Astrocyte (in vitro differentiated cells and primary cell): ENCODE measurements at regions not wholly inside any gene's neighbourhood (a gene's known extent, or its start where the extent isn't known, plus 50 kb on each side); places are given as distances from the start of the nearest gene placed in this dataset.

ENCODE experiments used
- DNase-seq: peaks from one replicate; pipeline ENCODE4 v3.0.0-alpha.2; 2010; ENCODE audit warnings: low read depth
- FAIRE-seq: peaks from 2 replicates; lab custom pipeline; 2011; peaks lifted over from hg19 to GRCh38; lab: Jason Lieb, UNC
- H2AFZ ChIP-seq: 2 replicates; pipeline ENCODE4 v1.6.0; 2012; ENCODE audit warnings: low read depth, low read length, inconsistent platforms
- H3K27ac ChIP-seq: 2 replicates; pipeline ENCODE4 v1.5.1; 2011; ENCODE audit warnings: low read depth, low read length, inconsistent platforms
- H3K27me3 ChIP-seq: 2 replicates; pipeline ENCODE4 v1.6.0; 2011; ENCODE audit warnings: low read length, inconsistent platforms; ENCODE audit not compliant: insufficient read depth
- H3K36me3 ChIP-seq: 2 replicates; pipeline ENCODE4 v1.5.1; 2011; ENCODE audit warnings: low read length, inconsistent platforms; ENCODE audit not compliant: insufficient read depth
- H3K4me1 ChIP-seq: 2 replicates; pipeline ENCODE4 v1.5.1; 2011; ENCODE audit warnings: low read length, inconsistent platforms; ENCODE audit not compliant: insufficient read depth
- H3K4me2 ChIP-seq: 2 replicates; pipeline ENCODE4 v1.6.0; 2012; ENCODE audit warnings: low read length, inconsistent platforms
- H3K4me3 ChIP-seq: 2 replicates; pipeline ENCODE4 v1.5.1; 2011; ENCODE audit warnings: low read depth, mild to moderate bottlenecking, low read length, inconsistent platforms; ENCODE audit not compliant: insufficient read depth
- H3K79me2 ChIP-seq: 2 replicates; pipeline ENCODE4 v1.6.0; 2012; ENCODE audit warnings: mild to moderate bottlenecking, low read length, inconsistent platforms; ENCODE audit not compliant: insufficient read depth
- H3K9ac ChIP-seq: 2 replicates; pipeline ENCODE4 v1.6.0; 2012; ENCODE audit warnings: mild to moderate bottlenecking, low read length, inconsistent platforms
- H3K9me3 ChIP-seq: 2 replicates; pipeline ENCODE4 v1.5.1; 2012; ENCODE audit warnings: low read depth, mild to moderate bottlenecking, low read length, inconsistent platforms; ENCODE audit not compliant: insufficient read depth
- H4K20me1 ChIP-seq: 2 replicates; pipeline ENCODE4 v1.6.0; 2012; ENCODE audit warnings: low read length, inconsistent platforms; ENCODE audit not compliant: insufficient read depth
- H3K27ac Mint-ChIP-seq: one replicate; pipeline ENCODE4 v1.8.0; 2021; ENCODE audit warnings: mild to moderate bottlenecking, mixed read lengths; ENCODE audit not compliant: unreplicated experiment
- H3K27me3 Mint-ChIP-seq: one replicate; pipeline ENCODE4 v1.8.0; 2021; ENCODE audit warnings: low read depth, mixed read lengths; ENCODE audit not compliant: unreplicated experiment
- H3K36me3 Mint-ChIP-seq: one replicate; pipeline ENCODE4 v1.8.0; 2021; ENCODE audit warnings: low read depth, mixed read lengths; ENCODE audit not compliant: unreplicated experiment
- H3K4me1 Mint-ChIP-seq: one replicate; pipeline ENCODE4 v1.8.0; 2021; ENCODE audit warnings: low read depth, mixed read lengths; ENCODE audit not compliant: unreplicated experiment
- H3K4me3 Mint-ChIP-seq: one replicate; pipeline ENCODE4 v1.8.0; 2021; ENCODE audit warnings: mild to moderate bottlenecking, moderate library complexity, mixed read lengths; ENCODE audit not compliant: unreplicated experiment
- H3K9me3 Mint-ChIP-seq: one replicate; pipeline ENCODE4 v1.8.0; 2021; ENCODE audit warnings: mild to moderate bottlenecking, mixed read lengths; ENCODE audit not compliant: unreplicated experiment
- EZH2 ChIP-seq: IDR thresholded peaks from 2 replicates; pipeline ENCODE4 v1.6.1; 2012; ENCODE audit warnings: mild to moderate bottlenecking, low read length, inconsistent platforms; ENCODE audit not compliant: insufficient read depth
- TF ChIP-seq, protein P1 (sequence below): IDR thresholded peaks from 2 replicates; pipeline ENCODE4 v1.5.1; 2011; ENCODE audit warnings: low read depth, mild to moderate bottlenecking, inconsistent platforms, low read length, moderate library complexity; ENCODE audit not compliant: insufficient read depth

DNA sequence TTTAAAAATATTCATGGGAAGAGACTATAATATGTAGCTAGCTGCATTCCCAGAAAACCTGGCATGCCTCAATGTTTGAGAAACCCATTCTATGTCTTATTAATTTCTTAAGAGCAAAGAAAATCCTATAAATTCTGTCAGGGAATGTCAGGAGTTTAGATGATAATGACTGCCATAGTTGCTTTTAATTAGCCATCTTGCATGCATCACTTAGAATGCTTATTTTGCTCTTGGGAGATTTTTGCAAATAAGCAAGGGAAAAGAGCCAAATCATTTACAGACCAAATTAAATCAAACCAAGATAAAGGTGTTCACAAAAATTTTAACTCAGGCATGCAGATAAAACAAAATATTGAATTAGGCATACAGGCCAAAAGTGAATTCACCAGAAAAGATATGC lies 152.8 kb downstream of the FASLG start:
- Histone ChIP-seq H2AFZ (no peak overlapping the region), H3K9me3 (peaks cover 4% of the 10 kb centered on the region), H3K27ac (no peak overlapping the region), H3K9ac (no peak overlapping the region), H3K4me3 (no peak overlapping the region), H3K27me3 (no peaks in the 10 kb centered on the region), H3K4me2 (no peak overlapping the region), H3K4me1 (no peaks in the 10 kb centered on the region), H3K79me2 (no peaks in the 10 kb centered on the region), H3K36me3 (no peaks in the 10 kb centered on the region), H4K20me1 (no peaks in the 10 kb centered on the region)
- Mint-ChIP-seq H3K36me3 (no peaks in the 10 kb centered on the region), H3K4me1 (no peaks in the 10 kb centered on the region), H3K9me3 (peaks cover 12% of the 10 kb centered on the region), H3K4me3 (no peak overlapping the region), H3K27me3 (peaks cover 1% of the 10 kb centered on the region), H3K27ac (no peak overlapping the region)
- DNase-seq (no peak), FAIRE-seq (no peak)
- TF ChIP-seq EZH2: no peak
- TF ChIP-seq, protein P1, sequence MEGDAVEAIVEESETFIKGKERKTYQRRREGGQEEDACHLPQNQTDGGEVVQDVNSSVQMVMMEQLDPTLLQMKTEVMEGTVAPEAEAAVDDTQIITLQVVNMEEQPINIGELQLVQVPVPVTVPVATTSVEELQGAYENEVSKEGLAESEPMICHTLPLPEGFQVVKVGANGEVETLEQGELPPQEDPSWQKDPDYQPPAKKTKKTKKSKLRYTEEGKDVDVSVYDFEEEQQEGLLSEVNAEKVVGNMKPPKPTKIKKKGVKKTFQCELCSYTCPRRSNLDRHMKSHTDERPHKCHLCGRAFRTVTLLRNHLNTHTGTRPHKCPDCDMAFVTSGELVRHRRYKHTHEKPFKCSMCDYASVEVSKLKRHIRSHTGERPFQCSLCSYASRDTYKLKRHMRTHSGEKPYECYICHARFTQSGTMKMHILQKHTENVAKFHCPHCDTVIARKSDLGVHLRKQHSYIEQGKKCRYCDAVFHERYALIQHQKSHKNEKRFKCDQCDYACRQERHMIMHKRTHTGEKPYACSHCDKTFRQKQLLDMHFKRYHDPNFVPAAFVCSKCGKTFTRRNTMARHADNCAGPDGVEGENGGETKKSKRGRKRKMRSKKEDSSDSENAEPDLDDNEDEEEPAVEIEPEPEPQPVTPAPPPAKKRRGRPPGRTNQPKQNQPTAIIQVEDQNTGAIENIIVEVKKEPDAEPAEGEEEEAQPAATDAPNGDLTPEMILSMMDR: no peak

DNA sequence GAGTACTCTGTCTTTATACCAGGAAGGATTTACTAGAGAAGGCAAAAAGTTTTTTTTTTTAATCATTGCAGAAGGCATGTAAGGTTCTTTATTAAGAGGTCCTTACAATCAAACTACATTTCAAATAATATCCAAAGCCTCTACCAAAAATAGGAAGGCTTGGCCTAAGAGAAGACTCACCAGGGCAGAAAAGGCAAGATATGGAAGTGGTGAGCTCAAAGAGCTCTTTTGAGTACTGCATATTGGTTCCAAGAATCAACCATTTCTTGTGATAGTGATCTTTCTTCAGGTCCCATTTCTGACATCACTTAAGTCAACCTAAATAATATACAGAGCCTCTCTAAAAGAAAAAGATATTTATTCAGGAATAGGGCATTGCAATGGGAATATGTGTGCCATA lies 153.2 kb downstream of the FASLG start:
- Mint-ChIP-seq H3K27ac (no peak overlapping the region), H3K4me3 (no peak overlapping the region), H3K27me3 (peaks cover 5% of the 10 kb centered on the region), H3K9me3 (peaks cover 12% of the 10 kb centered on the region), H3K36me3 (no peaks in the 10 kb centered on the region), H3K4me1 (no peaks in the 10 kb centered on the region)
- H3K27ac ChIP-seq: no peak overlapping the region
- TF ChIP-seq, protein P1: no peak
- TF ChIP-seq EZH2: no peak
- DNase-seq (no peak), FAIRE-seq (no peak)
- H3K36me3 ChIP-seq: no peaks in the 10 kb centered on the region
- H3K79me2 ChIP-seq: no peaks in the 10 kb centered on the region
- H3K4me2 ChIP-seq: no peak overlapping the region
- H3K9ac ChIP-seq: no peak overlapping the region
- no peak overlapping the region for H2AFZ ChIP-seq
- no peaks in the 10 kb centered on the region for H4K20me1 ChIP-seq
- no peaks in the 10 kb centered on the region for H3K4me1 ChIP-seq
- no peak overlapping the region for H3K4me3 ChIP-seq
- no peaks in the 10 kb centered on the region for H3K27me3 ChIP-seq
- peaks cover 4% of the 10 kb centered on the region for H3K9me3 ChIP-seq

DNA sequence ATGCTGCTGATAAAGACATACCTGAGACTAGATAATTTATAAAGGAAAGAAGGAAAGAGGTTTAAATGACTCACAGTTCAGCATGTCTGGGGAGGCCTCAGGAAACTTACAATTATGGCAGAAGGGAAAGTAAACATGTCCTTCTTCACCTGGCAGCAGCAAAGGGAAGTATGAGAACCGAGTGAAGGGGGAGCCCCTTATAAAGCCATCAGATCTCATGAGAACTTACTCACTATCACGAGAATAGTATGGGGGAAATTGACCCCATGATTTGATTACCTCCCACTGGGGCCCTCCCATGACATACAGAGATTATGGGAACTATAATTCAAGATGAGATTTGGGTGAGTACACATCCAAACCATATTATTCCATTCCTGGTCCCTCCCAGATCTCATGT lies 154.4 kb downstream of the FASLG start:
- Histone ChIP-seq H3K4me2 (no peak overlapping the region), H3K27me3 (no peaks in the 10 kb centered on the region), H3K79me2 (no peaks in the 10 kb centered on the region), H2AFZ (no peak overlapping the region), H3K36me3 (no peaks in the 10 kb centered on the region), H3K4me1 (no peaks in the 10 kb centered on the region), H3K4me3 (no peak overlapping the region), H4K20me1 (no peaks in the 10 kb centered on the region), H3K9me3 (peaks cover 4% of the 10 kb centered on the region), H3K27ac (no peak overlapping the region), H3K9ac (no peak overlapping the region)
- no peak for DNase-seq
- no peak for FAIRE-seq
- Mint-ChIP-seq H3K9me3 (peaks cover 12% of the 10 kb centered on the region), H3K27me3 (peaks cover 6% of the 10 kb centered on the region), H3K27ac (no peak overlapping the region), H3K4me3 (no peak overlapping the region), H3K4me1 (no peaks in the 10 kb centered on the region), H3K36me3 (no peaks in the 10 kb centered on the region)
- TF ChIP-seq, protein P1: no peak
- TF ChIP-seq EZH2: no peak
